ENCODE measurements at regions not wholly inside any gene's neighbourhood (a gene's known extent, or its start where the extent isn't known, plus 50 kb on each side); places are given as distances from the start of the nearest gene placed in this dataset.

DNA sequence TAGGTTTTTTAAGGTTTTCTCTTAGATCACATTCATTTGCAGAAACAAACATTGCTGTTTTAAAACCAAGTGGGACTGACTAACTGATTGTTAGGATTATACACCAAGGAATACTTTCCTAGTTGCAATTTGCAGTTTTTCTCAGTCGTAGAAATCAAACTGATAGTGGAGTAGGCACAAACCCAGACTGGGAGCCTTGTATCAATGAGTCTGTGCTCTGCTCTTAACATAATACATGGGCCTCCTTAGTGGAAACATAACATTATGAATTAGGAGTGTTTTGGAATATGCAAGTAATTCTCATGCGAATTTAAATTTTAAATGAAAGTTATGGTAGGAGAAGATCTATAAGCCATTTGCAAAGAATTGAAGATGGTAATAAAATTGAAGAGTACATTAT, 223.5 kb downstream of the CLCN4 start:
- no peak for ATAC-seq
- WGBS (ENCODE audit: insufficient coverage, low coverage, low lambda C conversion rate, missing lambda C conversion rate): 33% methylated on average over 2 of the region's 2 CpGs

DNA sequence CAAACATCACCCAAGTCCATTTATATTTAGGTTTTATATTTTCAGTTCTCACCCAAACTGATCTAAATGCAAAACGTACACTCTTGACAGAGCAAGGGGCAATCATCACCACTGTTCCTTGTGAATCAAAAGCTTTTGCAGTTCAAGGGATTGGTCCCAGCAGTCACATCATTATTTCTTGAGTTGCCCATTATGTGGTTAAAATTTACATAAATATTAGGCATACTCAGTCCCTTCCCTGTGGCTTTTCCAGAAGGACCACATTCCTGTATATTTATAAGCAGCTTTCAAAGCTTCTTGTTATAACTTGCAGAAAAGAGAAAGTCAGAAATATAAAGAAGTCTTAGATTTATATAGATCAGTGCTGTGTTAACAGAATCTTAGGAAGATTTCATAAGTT, 224.4 kb downstream of the CLCN4 start:
- intact Hi-C loops (cut with DNase I): no loop called here
- H3K27me3 ChIP-seq: no peaks in the 10 kb centered on the region
- peaks cover 0 to 4% (median 0%) of the 10 kb centered on the region in 4 donors for H3K9me3 ChIP-seq
- 38% methylated on average over 1 of the region's 1 CpG for WGBS (ENCODE audit: insufficient coverage, low coverage, low lambda C conversion rate, missing lambda C conversion rate)
- H3K4me3 ChIP-seq: no peak overlapping the region
- ATAC-seq (no peak), DNase-seq (no peak)
- H3K4me1 ChIP-seq: no peaks in the 10 kb centered on the region
- TF ChIP-seq, protein P1, sequence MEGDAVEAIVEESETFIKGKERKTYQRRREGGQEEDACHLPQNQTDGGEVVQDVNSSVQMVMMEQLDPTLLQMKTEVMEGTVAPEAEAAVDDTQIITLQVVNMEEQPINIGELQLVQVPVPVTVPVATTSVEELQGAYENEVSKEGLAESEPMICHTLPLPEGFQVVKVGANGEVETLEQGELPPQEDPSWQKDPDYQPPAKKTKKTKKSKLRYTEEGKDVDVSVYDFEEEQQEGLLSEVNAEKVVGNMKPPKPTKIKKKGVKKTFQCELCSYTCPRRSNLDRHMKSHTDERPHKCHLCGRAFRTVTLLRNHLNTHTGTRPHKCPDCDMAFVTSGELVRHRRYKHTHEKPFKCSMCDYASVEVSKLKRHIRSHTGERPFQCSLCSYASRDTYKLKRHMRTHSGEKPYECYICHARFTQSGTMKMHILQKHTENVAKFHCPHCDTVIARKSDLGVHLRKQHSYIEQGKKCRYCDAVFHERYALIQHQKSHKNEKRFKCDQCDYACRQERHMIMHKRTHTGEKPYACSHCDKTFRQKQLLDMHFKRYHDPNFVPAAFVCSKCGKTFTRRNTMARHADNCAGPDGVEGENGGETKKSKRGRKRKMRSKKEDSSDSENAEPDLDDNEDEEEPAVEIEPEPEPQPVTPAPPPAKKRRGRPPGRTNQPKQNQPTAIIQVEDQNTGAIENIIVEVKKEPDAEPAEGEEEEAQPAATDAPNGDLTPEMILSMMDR (IDR thresholded peaks at IDR 0.05): no peak
- TF ChIP-seq POLR2A (IDR thresholded peaks at IDR 0.05): no peak
- no peak overlapping the region for H3K27ac ChIP-seq
- H3K36me3 ChIP-seq: no peaks in the 10 kb centered on the region

More for the DNA sequence above, 223.5 kb downstream of the CLCN4 start:
- DNase-seq: no peak
- Histone ChIP-seq H3K36me3 (no peaks in the 10 kb centered on the region), H3K27ac (no peak overlapping the region), H3K9me3 (peaks cover 0 to 4% (median 0%) of the 10 kb centered on the region in 4 donors), H3K4me1 (no peaks in the 10 kb centered on the region), H3K27me3 (no peaks in the 10 kb centered on the region), H3K4me3 (no peak overlapping the region)
- no peak for TF ChIP-seq POLR2A (IDR thresholded peaks at IDR 0.05)
- TF ChIP-seq, protein P1 (IDR thresholded peaks at IDR 0.05): no peak
- intact Hi-C loops (cut with DNase I): no loop called here

DNA sequence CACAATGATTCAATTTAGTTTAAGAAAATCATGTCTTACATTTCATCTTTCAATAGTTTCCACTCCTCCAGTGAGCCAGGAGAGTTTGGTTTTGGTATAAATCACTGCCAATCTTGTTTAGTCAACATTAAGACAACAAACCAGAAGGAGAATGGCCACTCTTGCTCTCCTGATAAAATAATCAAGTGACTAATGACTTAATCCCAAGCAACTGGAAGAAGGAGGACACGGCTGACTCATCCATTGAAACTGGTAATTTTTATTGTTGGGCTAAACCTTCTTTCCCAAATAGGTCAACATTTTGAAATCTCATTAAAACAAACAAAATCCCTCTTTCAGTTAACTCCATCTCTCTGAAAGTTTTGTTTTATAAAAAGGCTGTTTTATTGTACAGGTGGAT, 230.2 kb downstream of the CLCN4 start:
- ATAC-seq (no peak), DNase-seq (no peak)
- intact Hi-C loops (cut with DNase I): no loop called here
- no peak overlapping the region for H3K27ac ChIP-seq
- H3K4me3 ChIP-seq: no peak overlapping the region
- no peaks in the 10 kb centered on the region for H3K27me3 ChIP-seq
- TF ChIP-seq, protein P1 (IDR thresholded peaks at IDR 0.05): no peak
- no peak for TF ChIP-seq POLR2A (IDR thresholded peaks at IDR 0.05)
- H3K4me1 ChIP-seq: no peaks in the 10 kb centered on the region
- WGBS (ENCODE audit: insufficient coverage, low coverage, low lambda C conversion rate, missing lambda C conversion rate): 48% methylated on average over 1 of the region's 1 CpG
- H3K36me3 ChIP-seq: no peaks in the 10 kb centered on the region
- H3K9me3 ChIP-seq: no peaks in the 10 kb centered on the region

DNA sequence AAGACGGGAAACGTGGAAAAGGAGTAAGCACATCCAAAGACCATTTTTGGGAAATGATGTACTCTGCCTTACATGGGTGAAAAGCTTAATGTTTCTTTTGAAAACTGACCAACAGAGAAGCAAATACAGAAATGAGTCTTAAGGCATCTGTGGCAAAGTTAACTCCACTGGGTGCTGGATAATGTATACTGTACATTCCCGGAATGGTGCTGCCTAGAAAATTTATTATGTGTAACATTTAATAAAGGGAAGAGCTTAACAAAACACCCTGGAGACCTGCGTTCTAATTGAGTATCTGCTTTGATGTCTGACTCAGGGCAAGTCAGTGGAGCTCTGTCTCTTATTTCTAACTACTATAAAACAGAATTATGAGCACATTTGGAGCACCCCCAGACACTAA, 230.2 kb downstream of the MID1 start:
- WGBS (ENCODE audit: insufficient coverage, low coverage, low lambda C conversion rate, missing lambda C conversion rate): 43% methylated on average over 4 of the region's 4 CpGs
- Histone ChIP-seq H3K36me3 (no peaks in the 10 kb centered on the region), H3K4me1 (no peaks in the 10 kb centered on the region), H3K4me3 (no peak overlapping the region), H3K27me3 (no peaks in the 10 kb centered on the region), H3K9me3 (no peaks in the 10 kb centered on the region), H3K27ac (no peak overlapping the region)
- TF ChIP-seq POLR2A (IDR thresholded peaks at IDR 0.05): no peak
- TF ChIP-seq, protein P1 (IDR thresholded peaks at IDR 0.05): no peak
- ATAC-seq (no peak), DNase-seq (no peak)
- intact Hi-C loops (cut with DNase I): no loop called here

DNA sequence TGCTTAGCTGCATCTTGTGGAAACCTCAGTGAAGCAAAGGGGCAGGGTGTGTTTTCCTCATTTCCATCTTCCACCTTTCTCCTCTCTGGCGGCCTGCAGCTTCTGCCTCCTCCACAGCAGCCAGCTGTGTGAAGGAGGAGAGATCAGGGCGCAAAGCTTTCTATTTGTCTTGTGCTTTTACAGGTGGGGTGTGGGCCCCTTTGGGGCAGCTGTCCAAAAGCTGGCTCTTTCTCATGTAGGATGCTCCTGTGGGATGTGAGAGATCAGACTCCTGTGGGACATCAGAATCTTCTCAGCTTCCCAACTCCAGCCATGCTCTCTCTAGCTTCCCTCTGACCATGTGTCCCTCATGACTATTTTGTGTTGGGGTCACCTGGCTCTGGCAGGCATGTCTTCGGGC, 227.1 kb downstream of the MID1 start:
- no peaks in the 10 kb centered on the region for H3K27me3 ChIP-seq
- TF ChIP-seq, protein P1 (IDR thresholded peaks at IDR 0.05): no peak
- no peak for TF ChIP-seq POLR2A (IDR thresholded peaks at IDR 0.05)
- 58% methylated on average over 3 of the region's 3 CpGs for WGBS (ENCODE audit: insufficient coverage, low coverage, low lambda C conversion rate, missing lambda C conversion rate)
- intact Hi-C loops (cut with DNase I): no loop called here
- ATAC-seq (no peak), DNase-seq (no peak)
- no peaks in the 10 kb centered on the region for H3K4me1 ChIP-seq
- H3K36me3 ChIP-seq: no peaks in the 10 kb centered on the region
- no peaks in the 10 kb centered on the region for H3K9me3 ChIP-seq
- H3K27ac ChIP-seq: no peak overlapping the region
- H3K4me3 ChIP-seq: no peak overlapping the region
